ENCODE measurements at regions not wholly inside any gene's neighbourhood (a gene's known extent, or its start where the extent isn't known, plus 50 kb on each side); places are given as distances from the start of the nearest gene placed in this dataset.
A peak's percentile ranks its signal among the peaks of the same experiment; 100 is the strongest.

GRCh38 chr14:27410981-27411380 lies 813.1 kb upstream of the NOVA1 start:
- no peak for DNase-seq (ENCODE audit: low read depth)
- no peak overlapping the region for H3K4me3 ChIP-seq (ENCODE audit: low read depth, low read length)
- TF ChIP-seq MYC (IDR thresholded peaks at IDR 0.05; ENCODE audit: low read depth, low read length) (no peak), MAX (IDR thresholded peaks at IDR 0.05; ENCODE audit: low read depth, low read length) (no peak), POLR2A (IDR thresholded peaks at IDR 0.05; ENCODE audit: extremely low read depth, insufficient read length) (no peak), CTCF (IDR thresholded peaks at IDR 0.05; ENCODE audit: low read depth, low read length) (no peak)

GRCh38 chr14:27427796-27428195 lies 830.0 kb upstream of the NOVA1 start:
- TF ChIP-seq MAX (IDR thresholded peaks at IDR 0.05; ENCODE audit: low read depth, low read length) (no peak), CTCF (IDR thresholded peaks at IDR 0.05; ENCODE audit: low read depth, low read length) (no peak), POLR2A (IDR thresholded peaks at IDR 0.05; ENCODE audit: extremely low read depth, insufficient read length) (no peak)
- DNase-seq (ENCODE audit: low read depth), result peak; percentile 1
- H3K4me3 ChIP-seq (ENCODE audit: low read depth, low read length), result no peak overlapping the region

GRCh38 chr14:27435923-27436670 lies 838.3 kb upstream of the NOVA1 start:
- no peak for TF ChIP-seq POLR2A (IDR thresholded peaks at IDR 0.05; ENCODE audit: extremely low read depth, insufficient read length)
- TF ChIP-seq MYC (IDR thresholded peaks at IDR 0.05; ENCODE audit: low read depth, low read length), result no peak
- no peak for TF ChIP-seq MAX (IDR thresholded peaks at IDR 0.05; ENCODE audit: low read depth, low read length)
- TF ChIP-seq CTCF (IDR thresholded peaks at IDR 0.05; ENCODE audit: low read depth, low read length), result no peak
- DNase-seq (ENCODE audit: low read depth), result no peak
- no peak overlapping the region for H3K4me3 ChIP-seq (ENCODE audit: low read depth, low read length)

GRCh38 chr14:27484633-27485032 lies 886.8 kb upstream of the NOVA1 start:
- TF ChIP-seq MAX (IDR thresholded peaks at IDR 0.05; ENCODE audit: low read depth, low read length) (no peak), POLR2A (IDR thresholded peaks at IDR 0.05; ENCODE audit: extremely low read depth, insufficient read length) (no peak), CTCF (IDR thresholded peaks at IDR 0.05; ENCODE audit: low read depth, low read length) (no peak), MYC (IDR thresholded peaks at IDR 0.05; ENCODE audit: low read depth, low read length) (no peak)
- DNase-seq (ENCODE audit: low read depth), result no peak
- no peak overlapping the region for H3K4me3 ChIP-seq (ENCODE audit: low read depth, low read length)

- H3K4me3 ChIP-seq (ENCODE audit: low read depth, low read length), result no peak overlapping the region
- TF ChIP-seq MAX (IDR thresholded peaks at IDR 0.05; ENCODE audit: low read depth, low read length) (no peak), POLR2A (IDR thresholded peaks at IDR 0.05; ENCODE audit: extremely low read depth, insufficient read length) (no peak), CTCF (IDR thresholded peaks at IDR 0.05; ENCODE audit: low read depth, low read length) (no peak), MYC (IDR thresholded peaks at IDR 0.05; ENCODE audit: low read depth, low read length) (no peak)
- DNase-seq (ENCODE audit: low read depth), result no peak
Observed at GRCh38 chr14:27485193-27485592, 887.4 kb upstream of the NOVA1 start.
